Right lobe of liver (tissue), 4 donors: ENCODE measurements at regions not wholly inside any gene's neighbourhood (a gene's known extent, or its start where the extent isn't known, plus 50 kb on each side); places are given as distances from the start of the nearest gene placed in this dataset.

Source experiments
- CTCF ChIP-seq, 4 donors: fragments of 200-600 bp in 3 of 4; fragments of 450-650 bp in 1 of 4; IDR thresholded peaks; one replicate each; pipeline versions ENCODE4 v1.5.1 to v1.8.0; 2016 to 2022; ENCODE audit warnings: antibody characterized with exemption in 4 of 4, mild to moderate bottlenecking in 2 of 4
- POLR2A ChIP-seq: fragments of 450-650 bp; IDR thresholded peaks from one replicate; pipeline ENCODE4 v1.6.1; 2017; ENCODE audit warnings: antibody characterized with exemption, mild to moderate bottlenecking
- donor health status: DM: no; HTN: no; CAD: no.
- donor health status: DM: no; HTN: no; CAD: no.
- donor health status: DM: no; HTN: yes; CAD: no.

DNA sequence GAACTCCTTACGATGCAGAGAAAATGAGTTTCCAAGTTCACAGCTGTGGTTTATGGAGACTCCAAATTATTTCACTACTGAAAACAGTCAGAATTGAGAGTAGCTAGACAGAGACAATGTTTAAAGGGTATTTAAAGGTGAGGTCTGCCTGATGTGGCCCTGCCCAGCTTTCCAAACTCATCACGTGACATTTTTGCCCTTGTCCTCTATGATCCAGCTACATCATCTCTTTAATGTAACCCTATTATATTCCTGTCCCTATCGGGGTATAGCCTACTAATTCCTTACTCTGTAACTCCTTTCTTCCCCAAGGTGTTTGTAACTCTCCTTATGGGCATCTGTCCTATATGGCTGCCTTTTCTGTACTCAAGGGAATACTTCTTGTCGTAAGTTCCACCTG lies 297.2 kb downstream of the GRXCR1 start:
- no peak for TF ChIP-seq CTCF (IDR thresholded peaks at IDR 0.05)
- TF ChIP-seq POLR2A, result no peak
